ENCODE measurements at regions not wholly inside any gene's neighbourhood (a gene's known extent, or its start where the extent isn't known, plus 50 kb on each side); places are given as distances from the start of the nearest gene placed in this dataset.

GRCh38 chr7:156347132-156347531 is 293.4 kb upstream of the RNF32 start:
- no peaks in the 10 kb centered on the region for H4K20me1 ChIP-seq (ENCODE audit: insufficient read depth)
- H3K36me3 ChIP-seq (ENCODE audit: insufficient read depth, low read length), result no peaks in the 10 kb centered on the region
- no peaks in the 10 kb centered on the region for H3K9me3 ChIP-seq (ENCODE audit: low read length)
- no peaks in the 10 kb centered on the region for H3K9me2 ChIP-seq (ENCODE audit: insufficient read depth, low read length)
- TF ChIP-seq TAF1 (IDR thresholded peaks at IDR 0.05; ENCODE audit: low read depth), result no peak
- TF ChIP-seq EP300 (conservative IDR thresholded peaks at IDR 0.05; ENCODE audit: poor library complexity, severe bottlenecking), result no peak
- no peak for TF ChIP-seq RAD21 (conservative IDR thresholded peaks at IDR 0.05)
- TF ChIP-seq CTCF (IDR thresholded peaks at IDR 0.05; ENCODE audit: poor library complexity, severe bottlenecking), result no peak
- TF ChIP-seq SMC3 (conservative IDR thresholded peaks at IDR 0.05; ENCODE audit: poor library complexity), result no peak
- no peak for TF ChIP-seq EZH2 (IDR thresholded peaks at IDR 0.05; ENCODE audit: borderline replicate concordance, insufficient read depth, low read length, poor library complexity, severe bottlenecking)
- no peak for TF ChIP-seq MXI1 (conservative IDR thresholded peaks at IDR 0.05; ENCODE audit: poor library complexity, severe bottlenecking)
- no peak for TF ChIP-seq REST (IDR thresholded peaks at IDR 0.05; ENCODE audit: borderline replicate concordance)
- no peak for TF ChIP-seq POLR2AphosphoS5 (IDR thresholded peaks at IDR 0.05)
- H3K4me3 ChIP-seq (ENCODE audit: low read length), result no peak overlapping the region
- no peaks in the 10 kb centered on the region for H3K27me3 ChIP-seq (ENCODE audit: insufficient read depth, low read depth, low read length)
- H3K79me2 ChIP-seq (replicated peaks; ENCODE audit: insufficient read depth, low read length), result no peaks in the 10 kb centered on the region
- no peak overlapping the region for H2AFZ ChIP-seq (ENCODE audit: low read depth, low read length)
- H3K4me2 ChIP-seq (ENCODE audit: low read length), result no peak overlapping the region
- no peak overlapping the region for H3K9ac ChIP-seq (ENCODE audit: low read length)
- no peaks in the 10 kb centered on the region for H3F3A ChIP-seq (ENCODE audit: insufficient read depth, low read length, poor library complexity, severe bottlenecking)
- no peak overlapping the region for H3K27ac ChIP-seq (ENCODE audit: low read length)

GRCh38 chr7:156344595-156344994 is 296.0 kb upstream of the RNF32 start:
- no peaks in the 10 kb centered on the region for H3K36me3 ChIP-seq (ENCODE audit: insufficient read depth, low read length)
- H3K4me2 ChIP-seq (ENCODE audit: low read length), result no peak overlapping the region
- no peaks in the 10 kb centered on the region for H4K20me1 ChIP-seq (ENCODE audit: insufficient read depth)
- no peak overlapping the region for H2AFZ ChIP-seq (ENCODE audit: low read depth, low read length)
- H3K79me2 ChIP-seq (replicated peaks; ENCODE audit: insufficient read depth, low read length), result no peaks in the 10 kb centered on the region
- H3K27me3 ChIP-seq (ENCODE audit: insufficient read depth, low read depth, low read length), result no peaks in the 10 kb centered on the region
- H3K9me3 ChIP-seq (ENCODE audit: low read length), result no peaks in the 10 kb centered on the region
- H3K27ac ChIP-seq (ENCODE audit: low read length), result no peak overlapping the region
- no peaks in the 10 kb centered on the region for H3K9me2 ChIP-seq (ENCODE audit: insufficient read depth, low read length)
- no peak for TF ChIP-seq EZH2 (IDR thresholded peaks at IDR 0.05; ENCODE audit: borderline replicate concordance, insufficient read depth, low read length, poor library complexity, severe bottlenecking)
- TF ChIP-seq MXI1 (conservative IDR thresholded peaks at IDR 0.05; ENCODE audit: poor library complexity, severe bottlenecking), result no peak
- TF ChIP-seq RAD21 (conservative IDR thresholded peaks at IDR 0.05), result no peak
- no peak for TF ChIP-seq SMC3 (conservative IDR thresholded peaks at IDR 0.05; ENCODE audit: poor library complexity)
- TF ChIP-seq REST (IDR thresholded peaks at IDR 0.05; ENCODE audit: borderline replicate concordance), result no peak
- no peak for TF ChIP-seq CTCF (IDR thresholded peaks at IDR 0.05; ENCODE audit: poor library complexity, severe bottlenecking)
- TF ChIP-seq TAF1 (IDR thresholded peaks at IDR 0.05; ENCODE audit: low read depth), result no peak
- no peak for TF ChIP-seq POLR2AphosphoS5 (IDR thresholded peaks at IDR 0.05)
- TF ChIP-seq EP300 (conservative IDR thresholded peaks at IDR 0.05; ENCODE audit: poor library complexity, severe bottlenecking), result no peak
- no peaks in the 10 kb centered on the region for H3F3A ChIP-seq (ENCODE audit: insufficient read depth, low read length, poor library complexity, severe bottlenecking)
- H3K9ac ChIP-seq (ENCODE audit: low read length), result no peak overlapping the region
- no peak overlapping the region for H3K4me3 ChIP-seq (ENCODE audit: low read length)

Measured in neural cell (in vitro differentiated cells).